HG03442 (cell line): ENCODE measurements at regions not wholly inside any gene's neighbourhood (a gene's known extent, or its start where the extent isn't known, plus 50 kb on each side); places are given as distances from the start of the nearest gene placed in this dataset.
"Not testable (repeated sequence)": the region's sequence is repeated elsewhere in the genome, so short reads cannot be mapped to it uniquely, and the experiment has no call there.

Source experiments
- ATAC-seq: cut with Tn5 transposase; IDR thresholded peaks from one replicate; pipeline ENCODE4 v1.9.1; 2021; ENCODE audit warnings: mild to moderate bottlenecking, moderate library complexity; ENCODE audit not compliant: unreplicated experiment

GRCh38 chr4:160549951-160550519, 1447.2 kb downstream of the RAPGEF2 start:
- not testable (repeated sequence) for ATAC-seq

- no peak for ATAC-seq
These were observed 1459.8 kb downstream of the RAPGEF2 start for GRCh38 chr4:160562661-160563060.

GRCh38 chr4:160563552-160564282, 1460.8 kb downstream of the RAPGEF2 start:
- ATAC-seq: no peak

GRCh38 chr4:160567634-160568033, 1464.8 kb downstream of the RAPGEF2 start:
- no peak for ATAC-seq

- no peak for ATAC-seq
These were observed 1467.4 kb downstream of the RAPGEF2 start for GRCh38 chr4:160570271-160570670.

GRCh38 chr4:160574272-160574671, 1471.4 kb downstream of the RAPGEF2 start:
- not testable (repeated sequence) for ATAC-seq

- no peak for ATAC-seq
These were observed 1477.7 kb downstream of the RAPGEF2 start for GRCh38 chr4:160580581-160580980.

- no peak for ATAC-seq
These were observed 1489.4 kb downstream of the RAPGEF2 start for GRCh38 chr4:160592258-160592657.

GRCh38 chr4:160595646-160596045, 1492.8 kb downstream of the RAPGEF2 start:
- no peak for ATAC-seq

GRCh38 chr4:160604541-160604940, 1501.7 kb downstream of the RAPGEF2 start:
- no peak for ATAC-seq

GRCh38 chr4:160611181-160611580, 1508.3 kb downstream of the RAPGEF2 start:
- no peak for ATAC-seq

- ATAC-seq: no peak
These were observed 1528.2 kb downstream of the RAPGEF2 start for GRCh38 chr4:160631044-160631443.

- ATAC-seq: no peak
These were observed 1511.0 kb downstream of the FSTL5 start for GRCh38 chr4:160652790-160653189.

GRCh38 chr4:160675550-160675949, 1488.2 kb downstream of the FSTL5 start:
- no peak for ATAC-seq

- ATAC-seq: no peak
These were observed 1478.1 kb downstream of the FSTL5 start for GRCh38 chr4:160685729-160686128.

- no peak for ATAC-seq
These were observed 1462.1 kb downstream of the FSTL5 start for GRCh38 chr4:160701671-160702070.

- ATAC-seq: no peak
These were observed 1454.8 kb downstream of the FSTL5 start for GRCh38 chr4:160709026-160709425.

GRCh38 chr4:160709546-160709945, 1454.3 kb downstream of the FSTL5 start:
- no peak for ATAC-seq

GRCh38 chr4:160716551-160716950, 1447.2 kb downstream of the FSTL5 start:
- ATAC-seq: no peak

GRCh38 chr4:160717848-160718247, 1446.0 kb downstream of the FSTL5 start:
- no peak for ATAC-seq

GRCh38 chr4:160724063-160724462, 1439.7 kb downstream of the FSTL5 start:
- no peak for ATAC-seq

GRCh38 chr4:160745126-160745525, 1418.7 kb downstream of the FSTL5 start:
- ATAC-seq: no peak

GRCh38 chr4:160746585-160746984, 1417.2 kb downstream of the FSTL5 start:
- not testable (repeated sequence) for ATAC-seq
